Adrenal gland (tissue), 9 donors: ENCODE measurements at regions not wholly inside any gene's neighbourhood (a gene's known extent, or its start where the extent isn't known, plus 50 kb on each side); places are given as distances from the start of the nearest gene placed in this dataset.

Source experiments
- DNase-seq, 7 donors: peaks; one replicate each; pipeline ENCODE4 v3.0.0-alpha.2; 2019 to 2020
- H3K27ac ChIP-seq, 5 donors: fragments of 200-600 bp; sonication (generic) in 4 of 5; 1 replicate in 3 of 5; 2 replicates in 2 of 5; pipeline versions ENCODE4 v1.5.1 to v1.8.0; 2016 to 2020; ENCODE audit warnings: mild to moderate bottlenecking in 1 of 5
- H3K27me3 ChIP-seq: fragments of 200-600 bp; 2 replicates; pipeline ENCODE4 v1.8.0; 2021
- H3K36me3 ChIP-seq, 2 donors: fragments of 200-600 bp; replicated peaks in 1 of 2; 1 replicate in 1 of 2; 2 replicates in 1 of 2; pipeline versions ENCODE4 v1.5.1 to v1.8.0; 2018 to 2022
- H3K4me1 ChIP-seq, 2 donors: fragments of 200-600 bp; replicated peaks in 1 of 2; 1 replicate in 1 of 2; 2 replicates in 1 of 2; pipeline versions ENCODE4 v1.5.1 to v1.8.0; 2018 to 2021
- H3K4me3 ChIP-seq, 4 donors: fragments of 200-600 bp; sonication (generic) in 3 of 4; one replicate each; pipeline ENCODE4 v1.5.1; 2016 to 2018
- H3K9me3 ChIP-seq, 3 donors: fragments of 200-600 bp; sonication (generic) in 1 of 3; replicated peaks in 1 of 3; 1 replicate in 2 of 3; 2 replicates in 1 of 3; pipeline versions ENCODE4 v1.5.1 to v1.8.0; 2016 to 2021
- CTCF ChIP-seq, 6 experiments: fragments of 450-650 bp in 4 of 6; fragments of 200-600 bp in 2 of 6; sonication (generic) in 1 of 6; IDR thresholded peaks; 1 replicate in 5 of 6; 2 replicates in 1 of 6; pipeline versions ENCODE4 v1.5.1 to v1.8.0; 2016 to 2021; ENCODE audit warnings: antibody characterized with exemption in 6 of 6, mild to moderate bottlenecking in 2 of 6, moderate library complexity in 1 of 6
- POLR2A ChIP-seq, 2 donors: fragments of 450-650 bp; IDR thresholded peaks; one replicate each; pipeline ENCODE4 v1.6.1; 2017; ENCODE audit warnings: antibody characterized with exemption in 2 of 2, mild to moderate bottlenecking in 2 of 2, moderate library complexity in 1 of 2
- WGBS, 4 donors: extraction: QIAGEN DNeasy Blood & Tissue Kit in 2 of 4; methylation state at CpG; one replicate each; pipeline versions ENCODE4 v1.1.5 to v1.1.7; 2013 to 2017; 5-methylcytosine and 5-hydroxymethylcytosine counted together
- intact Hi-C, 2 donors: fragments of 100-400 bp; cut with DNase I; formaldehyde crosslinking; loops; one replicate each; pipeline versions ENCODE4 v1.14.1 to v1.15.0; 2022 to 2023
- donor health status: healthy with polysubstance abuse.
- donor health status: Bipolar disorder and iron deficiency.
- donor health status: DM: yes; HTN: yes; CAD: no.
- donor health status: DM: no; HTN: no; CAD: no.
- donor health status: DM: no; HTN: no; CAD: no.

DNA sequence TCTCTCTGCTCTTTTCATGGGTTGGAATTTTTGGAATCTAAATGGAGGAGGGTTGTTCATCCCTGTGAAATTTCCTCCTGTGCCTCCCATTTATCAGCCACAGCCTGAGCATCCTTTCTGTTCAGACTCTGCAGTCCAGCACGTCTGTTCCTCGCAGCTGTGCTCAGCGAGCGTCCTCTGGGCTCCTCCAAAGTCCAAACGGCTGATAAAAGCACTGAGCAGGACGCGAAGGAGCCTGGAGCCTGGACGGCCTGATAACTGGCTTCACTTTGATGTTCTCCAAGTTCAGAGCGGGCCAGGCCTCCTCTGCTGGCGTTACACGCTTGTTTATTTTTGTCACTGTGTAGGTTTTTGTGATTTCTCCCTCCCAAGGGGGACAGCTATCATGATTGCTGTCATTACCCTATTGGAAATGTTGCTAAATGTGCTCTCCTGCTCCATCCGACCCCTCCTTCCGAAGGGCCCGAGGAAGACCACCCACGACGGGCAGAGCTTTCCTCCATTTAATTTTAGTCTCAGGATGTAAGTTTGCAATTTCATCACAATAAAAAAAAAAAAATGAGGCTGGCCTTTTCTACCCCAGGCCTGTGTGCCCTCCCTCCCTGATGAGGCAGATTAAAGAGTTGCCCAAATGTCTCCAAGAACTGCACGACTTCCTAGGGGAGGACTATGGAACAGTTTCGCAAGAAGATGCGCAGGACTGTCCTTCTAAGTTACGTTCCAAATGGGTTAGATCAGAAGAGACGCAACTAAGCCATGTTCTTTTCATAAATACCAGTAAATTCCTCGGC is 290.5 kb upstream of the FOXF1 start:
- no peak overlapping the region for H3K4me3 ChIP-seq
- no peaks in the 10 kb centered on the region for H3K36me3 ChIP-seq
- WGBS, 4 donors, result 36 to 51% (median 44%) methylated on average over 21 to 22 of the region's 22 CpGs
- DNase-seq, result peak in 1 of 7 donors; percentile 23
- peaks cover 0 to 5% of the 10 kb centered on the region in 2 donors for H3K4me1 ChIP-seq
- TF ChIP-seq CTCF (IDR thresholded peaks at IDR 0.05) (no peak), POLR2A (IDR thresholded peaks at IDR 0.05) (no peak)
- H3K27ac ChIP-seq, result no peak overlapping the region
- peaks cover 3% of the 10 kb centered on the region for H3K27me3 ChIP-seq
- intact Hi-C loops, result no loop called here
- H3K9me3 ChIP-seq, result no peaks in the 10 kb centered on the region

- peak in 1 of 7 donors; percentile 2 for DNase-seq
- intact Hi-C loops, result no loop called here
- Histone ChIP-seq H3K4me1 (no peaks in the 10 kb centered on the region), H3K27ac (no peak overlapping the region), H3K9me3 (no peaks in the 10 kb centered on the region), H3K36me3 (no peaks in the 10 kb centered on the region), H3K27me3 (peaks cover 3% of the 10 kb centered on the region), H3K4me3 (no peak overlapping the region)
- TF ChIP-seq POLR2A (IDR thresholded peaks at IDR 0.05), result no peak
- TF ChIP-seq CTCF (IDR thresholded peaks at IDR 0.05), result no peak
These were observed 289.8 kb upstream of the FOXF1 start for GRCh38 chr16:86220561-86220960.

- no peaks in the 10 kb centered on the region for H3K9me3 ChIP-seq
- TF ChIP-seq CTCF (IDR thresholded peaks at IDR 0.05), result no peak
- no peak for TF ChIP-seq POLR2A (IDR thresholded peaks at IDR 0.05)
- DNase-seq, result no peak
- no peaks in the 10 kb centered on the region for H3K4me1 ChIP-seq
- WGBS, 4 donors, result 80 to 87% (median 83%) methylated on average over 8 of the region's 8 CpGs
- H3K36me3 ChIP-seq, result no peaks in the 10 kb centered on the region
- H3K27me3 ChIP-seq, result peaks cover 3% of the 10 kb centered on the region
- no peak overlapping the region for H3K4me3 ChIP-seq
- intact Hi-C loops, result no loop called here
- no peak overlapping the region for H3K27ac ChIP-seq
These were observed 289.2 kb upstream of the FOXF1 start for GRCh38 chr16:86221085-86221484.

DNA sequence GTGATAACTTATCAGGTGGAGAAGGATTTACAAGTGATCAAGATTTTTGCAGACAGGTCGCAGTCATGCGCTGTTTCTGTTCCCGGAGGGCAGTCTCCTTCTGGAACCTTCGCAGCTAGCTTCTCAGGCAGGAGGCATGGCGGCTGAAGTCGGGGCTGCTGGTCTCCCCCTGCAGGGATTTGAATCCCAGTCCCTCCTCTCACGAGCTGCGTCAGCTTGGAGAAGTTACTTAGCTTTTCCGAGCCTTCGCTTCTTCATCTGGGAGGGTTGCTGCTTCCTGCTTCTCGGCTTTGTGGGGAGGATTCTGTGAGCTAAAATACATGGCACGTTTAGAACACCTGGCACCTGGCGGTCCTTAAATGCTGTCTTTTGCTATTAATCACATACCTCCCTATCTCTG is 287.8 kb upstream of the FOXF1 start:
- TF ChIP-seq POLR2A (IDR thresholded peaks at IDR 0.05), result no peak
- no peak for TF ChIP-seq CTCF (IDR thresholded peaks at IDR 0.05)
- H3K27me3 ChIP-seq, result peaks cover 3% of the 10 kb centered on the region
- intact Hi-C loops, result no loop called here
- no peak for DNase-seq
- no peaks in the 10 kb centered on the region for H3K4me1 ChIP-seq
- H3K9me3 ChIP-seq, result no peaks in the 10 kb centered on the region
- H3K36me3 ChIP-seq, result no peaks in the 10 kb centered on the region
- WGBS, 4 donors, result 33 to 46% (median 38%) methylated on average over 13 of the region's 13 CpGs
- no peak overlapping the region for H3K4me3 ChIP-seq
- peak overlapping the region in 1 of 5 donors; percentile 22 for H3K27ac ChIP-seq
